Mucosa of stomach (tissue), 1 donor: ENCODE measurements at regions not wholly inside any gene's neighbourhood (a gene's known extent, or its start where the extent isn't known, plus 50 kb on each side); places are given as distances from the start of the nearest gene placed in this dataset.

Experiments
- H3K27me3 ChIP-seq: one replicate; pipeline ENCODE4 v1.7.0; 2013; ENCODE audit warnings: mild to moderate bottlenecking, low read length; ENCODE audit not compliant: control insufficient read depth, insufficient read depth
- H3K36me3 ChIP-seq: one replicate; pipeline ENCODE4 v1.7.0; 2013; ENCODE audit warnings: low read length; ENCODE audit not compliant: control insufficient read depth, insufficient read depth
- H3K4me1 ChIP-seq: one replicate; pipeline ENCODE4 v1.7.0; 2013; ENCODE audit warnings: mild to moderate bottlenecking, low read length; ENCODE audit not compliant: control insufficient read depth, insufficient read depth
- H3K4me3 ChIP-seq: one replicate; pipeline ENCODE4 v1.7.0; 2013; ENCODE audit warnings: low read length
- H3K9ac ChIP-seq: one replicate; pipeline ENCODE4 v1.7.0; 2013; ENCODE audit warnings: mild to moderate bottlenecking, low read length, moderate library complexity
- H3K9me3 ChIP-seq: one replicate; pipeline ENCODE4 v1.7.0; 2013; ENCODE audit warnings: mild to moderate bottlenecking, low read length, moderate library complexity; ENCODE audit not compliant: control insufficient read depth
- donor health status: Pancreatic carcinoma.

DNA sequence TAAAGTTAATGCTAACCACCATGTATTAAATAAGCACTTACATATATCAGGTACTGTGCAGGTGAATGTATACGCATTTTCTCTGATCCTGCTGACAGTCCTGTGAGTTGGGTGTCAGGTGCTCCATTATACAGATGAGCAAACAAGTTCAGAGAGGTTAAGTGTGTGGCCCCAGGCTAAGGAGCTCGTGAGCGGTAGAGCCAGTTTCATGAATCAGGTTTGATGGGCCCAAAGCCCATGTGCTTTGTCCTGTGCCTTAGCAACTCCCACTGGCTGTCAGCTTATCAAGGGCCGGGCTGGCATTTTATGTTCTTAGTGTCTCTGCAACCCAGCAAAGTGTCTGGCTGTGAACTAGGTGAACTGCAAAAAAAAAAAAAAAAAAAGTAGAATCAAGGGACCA is 701.2 kb upstream of the TBX3 start:
- Histone ChIP-seq H3K36me3 (no peaks in the 10 kb centered on the region), H3K9me3 (no peaks in the 10 kb centered on the region), H3K9ac (no peak overlapping the region), H3K4me1 (no peaks in the 10 kb centered on the region), H3K27me3 (no peaks in the 10 kb centered on the region), H3K4me3 (no peak overlapping the region)

- H3K4me1 ChIP-seq, result no peaks in the 10 kb centered on the region
- no peak overlapping the region for H3K9ac ChIP-seq
- H3K4me3 ChIP-seq, result no peak overlapping the region
- H3K36me3 ChIP-seq, result no peaks in the 10 kb centered on the region
- no peaks in the 10 kb centered on the region for H3K9me3 ChIP-seq
- H3K27me3 ChIP-seq, result no peaks in the 10 kb centered on the region
These were observed 700.4 kb upstream of the TBX3 start for GRCh38 chr12:115384391-115384790.

DNA sequence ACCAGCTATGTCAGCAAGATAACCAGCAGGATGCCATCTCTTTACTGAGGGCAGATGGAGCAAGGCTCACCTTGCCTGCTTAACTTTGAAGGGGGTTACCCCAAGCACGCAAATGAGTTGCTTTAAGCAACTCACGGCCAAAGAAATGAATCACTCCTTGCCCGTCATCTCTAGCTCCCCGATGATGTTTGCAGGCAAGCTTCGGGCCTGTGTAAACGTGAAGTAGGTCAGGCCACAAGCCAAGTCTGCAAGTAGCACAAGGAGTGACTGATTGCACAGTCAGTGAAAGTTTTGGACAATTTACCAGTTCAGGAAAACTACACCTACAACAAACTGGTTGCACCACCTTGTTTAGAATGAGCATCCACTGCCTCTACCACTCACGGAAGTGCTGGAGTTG is 699.7 kb upstream of the TBX3 start:
- Histone ChIP-seq H3K4me1 (no peaks in the 10 kb centered on the region), H3K4me3 (no peak overlapping the region), H3K9ac (no peak overlapping the region), H3K27me3 (no peaks in the 10 kb centered on the region), H3K9me3 (no peaks in the 10 kb centered on the region), H3K36me3 (no peaks in the 10 kb centered on the region)

GRCh38 chr12:115382681-115383080 is 698.7 kb upstream of the TBX3 start:
- no peak overlapping the region for H3K4me3 ChIP-seq
- H3K9me3 ChIP-seq, result no peaks in the 10 kb centered on the region
- no peaks in the 10 kb centered on the region for H3K4me1 ChIP-seq
- no peaks in the 10 kb centered on the region for H3K36me3 ChIP-seq
- H3K27me3 ChIP-seq, result no peaks in the 10 kb centered on the region
- no peak overlapping the region for H3K9ac ChIP-seq

GRCh38 chr12:115380546-115381120 is 696.7 kb upstream of the TBX3 start:
- H3K9me3 ChIP-seq, result no peaks in the 10 kb centered on the region
- no peaks in the 10 kb centered on the region for H3K36me3 ChIP-seq

GRCh38 chr12:115378291-115378690 is 694.3 kb upstream of the TBX3 start:
- peaks cover 8% of the 10 kb centered on the region for H3K4me1 ChIP-seq
- H3K9me3 ChIP-seq, result no peaks in the 10 kb centered on the region

More at GRCh38 chr12:115380546-115381120, 696.7 kb upstream of the TBX3 start:
- H3K9ac ChIP-seq, result no peak overlapping the region
- no peaks in the 10 kb centered on the region for H3K27me3 ChIP-seq
- no peaks in the 10 kb centered on the region for H3K4me1 ChIP-seq
- H3K4me3 ChIP-seq, result no peak overlapping the region

DNA sequence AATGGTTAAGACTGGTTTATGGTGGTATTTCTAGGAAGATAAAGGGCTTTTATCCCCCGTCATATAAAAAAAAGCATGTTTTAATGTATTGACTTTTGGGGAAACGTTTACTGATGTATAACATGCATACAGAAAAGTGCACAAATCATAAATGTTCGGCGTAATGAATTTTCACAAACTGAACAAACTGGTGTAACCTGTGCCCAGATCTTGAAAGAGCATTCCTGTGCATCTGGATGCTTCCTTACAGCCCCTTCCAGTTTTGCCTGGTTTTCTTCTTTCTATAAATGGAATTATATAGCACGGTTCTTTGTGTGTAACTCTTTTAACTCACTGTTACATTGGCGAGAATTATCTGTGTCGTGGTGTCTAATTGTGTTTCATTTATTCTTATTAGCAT is 693.8 kb upstream of the TBX3 start:
- Histone ChIP-seq H3K9me3 (no peaks in the 10 kb centered on the region), H3K4me3 (no peak overlapping the region), H3K36me3 (no peaks in the 10 kb centered on the region), H3K4me1 (peaks cover 8% of the 10 kb centered on the region), H3K9ac (no peak overlapping the region), H3K27me3 (no peaks in the 10 kb centered on the region)

More at GRCh38 chr12:115378291-115378690, 694.3 kb upstream of the TBX3 start:
- Histone ChIP-seq H3K36me3 (no peaks in the 10 kb centered on the region), H3K27me3 (no peaks in the 10 kb centered on the region), H3K4me3 (no peak overlapping the region), H3K9ac (no peak overlapping the region)

GRCh38 chr12:115377230-115377629 is 693.3 kb upstream of the TBX3 start:
- no peak overlapping the region for H3K4me3 ChIP-seq
- H3K4me1 ChIP-seq, result peaks cover 8% of the 10 kb centered on the region
- no peak overlapping the region for H3K9ac ChIP-seq
- no peaks in the 10 kb centered on the region for H3K27me3 ChIP-seq
- no peaks in the 10 kb centered on the region for H3K9me3 ChIP-seq
- H3K36me3 ChIP-seq, result no peaks in the 10 kb centered on the region

DNA sequence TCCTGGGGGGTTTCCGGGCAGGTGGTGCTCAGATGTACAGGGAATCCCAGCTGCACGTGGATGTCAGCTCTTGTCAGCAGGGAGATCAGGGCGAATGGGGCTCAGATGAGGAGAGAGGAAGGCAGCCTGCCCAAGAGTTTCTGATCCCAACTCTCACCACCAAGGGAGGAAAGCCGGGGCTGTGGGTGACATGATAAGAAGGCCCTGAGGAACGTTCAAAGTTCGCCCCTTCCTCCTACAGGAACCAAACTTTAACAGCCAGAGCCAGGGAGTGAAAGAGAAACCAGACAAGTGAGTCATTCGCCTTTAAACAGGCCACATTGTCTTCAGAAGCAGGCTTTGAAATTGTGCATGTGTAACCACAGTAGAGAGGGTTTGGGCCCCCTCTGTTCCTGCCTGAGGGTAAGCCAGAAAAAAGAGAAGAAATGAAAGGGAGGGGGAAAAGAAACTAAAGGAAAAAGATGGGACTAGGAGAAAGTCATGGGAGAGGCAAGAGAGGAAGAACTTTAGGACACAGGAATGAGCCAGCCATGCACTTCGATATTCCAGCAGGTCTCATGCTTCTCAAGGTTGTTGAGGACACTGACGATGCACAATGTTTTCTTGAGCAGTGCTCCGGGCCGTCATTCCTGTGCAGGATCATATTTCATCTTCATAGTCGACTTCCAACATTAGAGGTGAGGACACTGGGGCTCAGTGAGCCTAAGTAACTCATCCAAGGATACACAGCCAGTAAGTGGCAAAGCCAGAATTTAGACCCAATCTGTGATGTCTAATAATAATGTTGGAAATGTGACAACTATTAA is 691.4 kb upstream of the TBX3 start:
- Histone ChIP-seq H3K9me3 (no peaks in the 10 kb centered on the region), H3K9ac (no peak overlapping the region), H3K36me3 (no peaks in the 10 kb centered on the region), H3K4me1 (peaks cover 8% of the 10 kb centered on the region), H3K4me3 (no peak overlapping the region), H3K27me3 (no peaks in the 10 kb centered on the region)

DNA sequence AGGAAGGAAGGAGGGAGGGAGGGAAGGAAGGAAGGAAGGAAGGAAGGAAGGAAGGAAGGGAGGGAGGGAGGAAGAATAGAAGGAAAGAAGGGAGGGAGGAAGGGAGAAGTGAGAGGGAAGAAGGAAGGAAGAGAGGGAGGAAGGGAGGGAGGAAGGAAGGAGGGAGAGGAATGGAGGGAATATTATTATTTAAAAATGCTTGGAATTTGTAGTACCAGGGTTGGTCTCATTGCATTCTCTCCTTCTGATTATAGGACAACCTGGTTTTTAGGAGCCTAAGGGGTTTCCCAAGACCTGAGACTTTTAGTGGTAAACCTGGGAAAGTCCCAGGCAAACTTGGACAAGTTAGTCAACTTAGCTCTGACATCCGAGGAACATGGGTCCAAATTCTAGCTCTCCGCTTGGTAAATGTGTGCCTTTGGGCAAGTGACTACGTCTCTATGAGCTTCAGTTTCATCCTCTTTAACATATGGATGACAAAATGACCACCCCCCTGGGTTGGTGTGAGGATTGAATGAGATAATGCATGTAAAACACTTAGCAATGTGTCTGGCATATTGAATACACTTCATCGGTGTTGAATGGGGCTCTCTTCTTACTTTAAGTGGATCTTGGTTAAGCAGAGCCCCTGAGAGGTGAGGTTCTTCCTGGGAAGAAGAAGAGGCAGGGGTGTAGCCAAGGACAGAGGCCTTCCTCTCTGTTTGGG is 690.7 kb upstream of the TBX3 start:
- no peak overlapping the region for H3K4me3 ChIP-seq
- peaks cover 8% of the 10 kb centered on the region for H3K4me1 ChIP-seq
- no peaks in the 10 kb centered on the region for H3K27me3 ChIP-seq
- no peaks in the 10 kb centered on the region for H3K36me3 ChIP-seq
- H3K9me3 ChIP-seq, result no peaks in the 10 kb centered on the region
- no peak overlapping the region for H3K9ac ChIP-seq

- H3K4me3 ChIP-seq, result no peak overlapping the region
- H3K4me1 ChIP-seq, result peaks cover 8% of the 10 kb centered on the region
- H3K9me3 ChIP-seq, result no peaks in the 10 kb centered on the region
- H3K9ac ChIP-seq, result no peak overlapping the region
- H3K27me3 ChIP-seq, result no peaks in the 10 kb centered on the region
- no peaks in the 10 kb centered on the region for H3K36me3 ChIP-seq
These were observed 687.7 kb upstream of the TBX3 start for GRCh38 chr12:115371711-115372110.

DNA sequence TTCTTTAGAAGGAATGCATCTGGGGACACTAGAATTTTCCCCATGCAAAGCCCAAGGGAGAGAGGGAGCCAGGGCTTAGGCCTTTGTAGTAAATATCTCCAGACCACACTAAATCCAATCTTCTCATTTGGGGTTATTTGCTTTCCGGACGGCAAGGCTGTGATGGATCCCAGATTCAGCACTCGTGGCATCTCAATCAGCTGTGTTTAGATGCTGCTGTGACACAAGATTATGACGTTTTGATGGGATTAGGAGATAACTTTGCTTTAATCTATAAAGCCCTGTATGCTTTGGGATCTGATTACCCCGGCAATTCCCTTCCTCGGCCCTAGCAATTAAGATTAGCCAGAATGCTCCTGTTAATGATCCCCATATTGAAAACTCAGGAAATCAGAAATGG is 686.7 kb upstream of the TBX3 start:
- H3K4me1 ChIP-seq, result peaks cover 8% of the 10 kb centered on the region
- H3K9ac ChIP-seq, result no peak overlapping the region
- H3K27me3 ChIP-seq, result no peaks in the 10 kb centered on the region
- H3K9me3 ChIP-seq, result no peaks in the 10 kb centered on the region
- no peaks in the 10 kb centered on the region for H3K36me3 ChIP-seq
- no peak overlapping the region for H3K4me3 ChIP-seq
